HG02588 (cell line): ENCODE measurements at regions not wholly inside any gene's neighbourhood (a gene's known extent, or its start where the extent isn't known, plus 50 kb on each side); places are given as distances from the start of the nearest gene placed in this dataset.
"Not testable (repeated sequence)": the region's sequence is repeated elsewhere in the genome, so short reads cannot be mapped to it uniquely, and the experiment has no call there.

Source experiments
- ATAC-seq: cut with Tn5 transposase; IDR thresholded peaks from one replicate; pipeline ENCODE4 v1.9.1; 2021; ENCODE audit warnings: mild to moderate bottlenecking, moderate library complexity; ENCODE audit not compliant: unreplicated experiment

DNA sequence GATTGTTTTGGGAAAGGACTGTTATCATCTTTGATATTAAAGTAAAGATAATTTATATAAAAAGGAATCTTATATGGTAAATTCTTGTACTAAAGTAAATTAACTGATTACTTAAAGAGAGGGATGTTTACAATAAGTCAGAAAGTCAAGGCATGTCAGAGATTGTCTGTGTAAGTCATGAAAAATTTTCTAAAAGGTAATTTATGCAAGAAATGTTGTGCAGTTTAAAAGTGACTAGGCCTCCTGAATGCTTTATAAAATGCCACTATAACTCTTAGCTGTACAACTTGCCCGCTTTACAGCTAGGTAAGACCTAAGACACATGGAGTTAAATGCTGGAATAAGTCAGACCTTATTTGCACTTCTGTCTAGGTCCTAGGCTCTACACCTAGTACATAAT, 692.9 kb downstream of the GBE1 start:
- no peak for ATAC-seq

DNA sequence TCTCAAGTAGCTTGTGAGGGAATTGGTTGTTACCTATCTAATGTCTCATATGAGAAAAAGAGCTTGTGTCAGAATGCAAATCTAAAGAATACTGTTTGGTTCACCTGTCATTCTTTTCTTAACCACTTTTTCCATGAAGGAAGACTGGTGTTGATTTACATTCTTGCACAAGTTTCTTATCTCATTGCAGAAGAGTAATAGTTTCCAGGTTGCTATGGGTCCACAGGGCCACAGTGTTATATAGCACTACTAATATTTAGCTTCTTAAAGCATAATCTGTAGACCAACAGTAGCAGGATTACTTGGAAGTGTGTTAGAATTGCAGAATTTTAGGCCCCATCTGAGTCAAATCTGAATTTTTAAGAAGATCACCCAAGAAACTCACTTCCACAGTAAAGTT, 697.5 kb downstream of the GBE1 start:
- ATAC-seq, result no peak

GRCh38 chr3:81051133-81051532, 710.3 kb downstream of the GBE1 start:
- not testable (repeated sequence) for ATAC-seq

- no peak for ATAC-seq
Observed at GRCh38 chr3:81048058-81048665, 713.3 kb downstream of the GBE1 start.

GRCh38 chr3:81045976-81046375, 715.5 kb downstream of the GBE1 start:
- ATAC-seq, result no peak

DNA sequence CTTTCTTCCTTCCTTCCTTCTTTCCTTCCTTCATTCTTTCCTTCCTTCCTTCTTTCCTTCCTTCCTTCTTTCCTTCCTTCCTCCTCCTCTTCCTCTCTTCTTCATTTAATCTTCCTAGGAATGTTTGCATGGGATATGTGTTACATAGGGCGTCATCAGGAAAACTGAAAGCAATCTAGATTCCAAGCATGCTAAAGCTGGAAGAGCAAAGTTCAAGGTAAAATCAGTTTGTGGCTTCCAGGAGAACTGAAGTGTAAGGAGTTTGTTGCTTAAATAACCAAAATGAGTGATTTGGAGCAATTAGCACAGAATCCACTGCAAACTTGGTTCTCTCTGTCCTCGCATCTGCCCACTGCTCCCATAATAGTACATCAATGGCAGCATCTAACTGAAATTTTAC, 716.2 kb downstream of the GBE1 start:
- ATAC-seq, result no peak

GRCh38 chr3:81043660-81044199, 717.7 kb downstream of the GBE1 start:
- no peak for ATAC-seq

DNA sequence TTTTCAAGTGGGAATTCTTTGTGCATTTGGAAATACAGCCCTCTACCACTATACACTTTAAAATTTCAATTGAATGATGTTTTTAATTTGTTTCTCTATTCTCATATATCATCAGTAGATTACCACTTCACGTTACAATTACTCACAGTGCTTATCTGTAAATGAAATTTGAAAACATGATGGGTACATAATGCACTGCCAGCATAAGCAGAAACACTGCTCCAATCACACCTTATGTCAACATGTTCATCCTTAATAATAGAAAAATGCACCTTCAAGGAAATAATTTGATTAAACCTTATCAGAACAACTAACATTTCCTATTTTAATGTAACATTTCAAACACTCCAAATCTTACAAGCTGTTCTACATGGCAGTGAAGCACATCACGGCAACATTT, 718.4 kb downstream of the GBE1 start:
- ATAC-seq, result no peak

GRCh38 chr3:81041331-81041730, 720.1 kb downstream of the GBE1 start:
- ATAC-seq, result no peak

GRCh38 chr3:81040107-81040506, 721.3 kb downstream of the GBE1 start:
- ATAC-seq, result no peak

DNA sequence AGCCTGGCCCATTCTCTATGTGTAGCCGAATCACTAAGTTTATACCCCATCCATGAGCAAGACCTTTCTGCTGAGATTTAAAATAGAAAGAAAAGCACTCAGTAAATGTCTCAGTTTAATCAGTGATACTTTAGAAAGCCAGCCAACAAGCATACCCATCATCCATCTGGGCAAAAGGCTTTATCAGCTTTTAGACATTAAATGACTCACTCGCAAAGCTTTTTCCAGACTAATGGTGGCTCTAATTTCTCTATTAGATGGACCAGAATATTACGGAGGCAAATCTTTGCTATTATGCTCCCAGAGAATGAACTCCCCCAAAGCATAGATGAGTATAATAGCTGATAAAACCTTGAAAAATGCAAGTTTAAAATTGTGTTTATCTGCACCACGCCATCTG, 727.8 kb downstream of the GBE1 start:
- ATAC-seq, result no peak

- ATAC-seq, result no peak
Observed at GRCh38 chr3:81033185-81033584, 728.3 kb downstream of the GBE1 start.

GRCh38 chr3:81029861-81030260, 731.6 kb downstream of the GBE1 start:
- ATAC-seq, result no peak

GRCh38 chr3:81027344-81027743, 734.1 kb downstream of the GBE1 start:
- no peak for ATAC-seq

DNA sequence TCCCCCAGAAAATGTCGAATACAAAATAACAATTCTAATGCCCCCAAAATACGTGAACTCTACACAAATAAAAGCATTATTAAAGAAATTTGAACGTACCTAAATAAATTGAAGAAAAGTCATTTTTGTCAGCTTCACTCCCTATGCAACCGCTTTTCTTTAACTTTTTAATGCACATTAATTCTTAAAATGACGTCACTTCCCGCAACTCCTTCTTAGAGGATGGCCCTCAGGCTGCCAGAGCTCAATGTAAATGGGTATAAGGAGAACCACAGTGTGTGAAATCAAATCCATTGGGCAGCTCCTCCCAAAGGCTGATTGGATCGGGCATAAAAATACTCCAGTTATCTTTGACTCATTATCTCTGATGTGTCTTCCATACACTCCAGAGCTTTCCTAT, 736.9 kb downstream of the GBE1 start:
- no peak for ATAC-seq

DNA sequence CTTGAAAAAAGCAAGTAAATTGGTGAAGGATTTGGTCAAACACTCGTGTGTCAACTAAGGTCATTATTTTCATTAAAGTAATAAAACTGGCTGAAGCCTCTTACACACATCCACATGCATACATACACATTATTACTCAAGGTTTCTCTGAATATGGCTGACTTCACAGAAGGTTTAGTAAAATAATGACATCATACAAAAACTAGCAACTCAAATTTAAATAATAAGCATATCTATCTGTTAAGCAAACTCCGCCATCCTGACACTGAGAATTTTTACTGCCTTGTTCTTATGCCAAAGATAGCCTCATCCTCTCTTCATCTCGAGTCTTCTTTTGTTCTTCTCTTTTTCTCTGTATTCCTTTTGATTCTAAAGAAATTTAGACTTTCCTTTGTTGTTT, 739.1 kb downstream of the GBE1 start:
- no peak for ATAC-seq

- ATAC-seq, result no peak
Observed at GRCh38 chr3:81013360-81013759, 748.1 kb downstream of the GBE1 start.

DNA sequence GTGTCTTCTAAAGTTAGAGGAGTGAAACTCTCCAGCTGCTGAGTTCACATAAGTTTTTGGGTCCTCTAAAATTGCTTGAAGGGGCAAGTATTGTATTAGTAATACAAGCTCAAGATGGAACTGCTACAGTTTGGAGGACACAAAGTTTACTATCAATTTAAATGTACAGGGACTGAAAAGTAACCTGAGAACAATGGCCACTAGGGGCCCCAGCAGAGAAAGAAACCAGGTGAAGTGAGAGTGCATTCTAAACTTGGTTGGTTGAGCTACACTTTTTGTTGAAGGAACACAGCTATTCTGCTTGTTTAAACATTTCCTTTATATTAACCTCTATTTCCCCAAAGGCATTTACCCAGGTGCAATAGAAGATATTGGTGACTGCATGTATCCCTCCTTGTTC, 755.5 kb downstream of the GBE1 start:
- ATAC-seq, result no peak

DNA sequence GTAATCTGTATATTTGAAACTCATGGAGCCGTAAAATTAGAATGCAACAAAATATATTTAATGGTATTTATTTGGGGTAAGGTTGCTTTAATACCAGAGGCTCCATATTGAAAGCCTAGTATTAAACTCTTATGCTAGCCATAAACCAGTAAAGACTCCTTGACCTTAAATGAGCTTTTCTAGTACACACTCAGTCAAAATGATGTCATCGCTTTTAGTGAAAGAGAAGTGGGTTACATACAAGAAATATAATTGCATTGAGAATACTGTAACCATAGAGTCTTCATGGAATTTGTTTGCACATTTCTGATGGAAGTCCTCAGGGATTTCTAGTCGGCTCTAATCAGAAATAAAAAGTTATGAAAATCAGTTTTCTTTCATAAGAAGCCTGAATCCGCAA, 757.6 kb downstream of the GBE1 start:
- ATAC-seq, result no peak

GRCh38 chr3:81003008-81003645, 758.3 kb downstream of the GBE1 start:
- no peak for ATAC-seq

GRCh38 chr3:80999481-80999880, 762.0 kb downstream of the GBE1 start:
- ATAC-seq, result no peak

DNA sequence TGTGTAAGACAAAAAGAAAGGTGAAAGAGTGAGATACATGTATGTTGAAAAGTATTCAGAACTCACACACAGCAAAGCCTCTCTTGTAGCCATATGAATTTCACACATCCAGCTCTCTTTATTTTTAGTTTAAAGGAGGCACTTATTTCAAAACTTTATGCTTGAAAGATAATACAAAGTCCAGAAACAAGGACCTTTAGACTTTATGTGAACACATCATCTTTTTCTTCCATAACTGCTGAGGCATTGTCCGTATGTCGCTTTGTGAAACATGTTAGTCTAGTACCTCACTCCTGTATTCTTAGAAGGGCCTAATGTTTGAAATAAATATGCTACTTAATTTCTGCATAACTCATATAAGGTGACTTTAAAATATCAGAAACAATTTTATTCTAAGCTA, 763.4 kb downstream of the GBE1 start:
- no peak for ATAC-seq

GRCh38 chr3:80997622-80998021, 763.8 kb downstream of the GBE1 start:
- no peak for ATAC-seq
